GM13977 (cell line): ENCODE measurements at regions not wholly inside any gene's neighbourhood (a gene's known extent, or its start where the extent isn't known, plus 50 kb on each side); places are given as distances from the start of the nearest gene placed in this dataset.
"Not testable (repeated sequence)": the region's sequence is repeated elsewhere in the genome, so short reads cannot be mapped to it uniquely, and the experiment has no call there.

Source experiments
- DNase-seq: peaks from one replicate; pipeline ENCODE4 v3.0.0; 2012; ENCODE audit warnings: low spot score
- in situ Hi-C: fragments of 300-500 bp; cut with MboI; formaldehyde crosslinking; loops from one replicate; pipeline ENCODE4 v1.12.0; 2022; ENCODE audit warnings: low sequenced_read_pairs, low pct_unique_long_range_greater_than_20kb, mixed read lengths, inconsistent platforms; ENCODE audit not compliant: unreplicated experiment
- TF ChIP-seq, protein P1 (sequence below): IDR thresholded peaks from 2 replicates; pipeline ENCODE4 v1.5.1; 2012; ENCODE audit warnings: mild to moderate bottlenecking, control low read depth; ENCODE audit not compliant: insufficient read depth; ENCODE audit errors: extremely low read depth, missing control alignments

DNA sequence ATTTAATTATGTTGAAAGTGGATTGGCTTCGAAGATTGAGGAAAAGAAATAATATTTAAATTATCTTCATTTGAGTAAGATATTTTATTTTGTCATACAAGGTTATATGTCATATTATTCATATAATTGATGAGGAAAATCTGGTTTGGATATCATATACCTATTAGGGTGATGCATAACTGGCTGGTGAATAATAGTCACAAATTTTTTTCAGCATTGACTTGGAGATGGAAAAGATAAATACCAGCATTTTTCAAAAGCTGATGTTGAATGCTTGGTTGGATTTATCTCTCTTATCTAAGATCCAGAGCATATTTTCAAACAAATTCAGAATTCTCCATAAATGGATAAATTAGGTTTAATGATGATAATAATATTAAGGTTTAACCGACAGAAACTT is 93.5 kb upstream of the SLIT2 start:
- no peak for DNase-seq
- in situ Hi-C loops, result no loop called here
- TF ChIP-seq, protein P1, sequence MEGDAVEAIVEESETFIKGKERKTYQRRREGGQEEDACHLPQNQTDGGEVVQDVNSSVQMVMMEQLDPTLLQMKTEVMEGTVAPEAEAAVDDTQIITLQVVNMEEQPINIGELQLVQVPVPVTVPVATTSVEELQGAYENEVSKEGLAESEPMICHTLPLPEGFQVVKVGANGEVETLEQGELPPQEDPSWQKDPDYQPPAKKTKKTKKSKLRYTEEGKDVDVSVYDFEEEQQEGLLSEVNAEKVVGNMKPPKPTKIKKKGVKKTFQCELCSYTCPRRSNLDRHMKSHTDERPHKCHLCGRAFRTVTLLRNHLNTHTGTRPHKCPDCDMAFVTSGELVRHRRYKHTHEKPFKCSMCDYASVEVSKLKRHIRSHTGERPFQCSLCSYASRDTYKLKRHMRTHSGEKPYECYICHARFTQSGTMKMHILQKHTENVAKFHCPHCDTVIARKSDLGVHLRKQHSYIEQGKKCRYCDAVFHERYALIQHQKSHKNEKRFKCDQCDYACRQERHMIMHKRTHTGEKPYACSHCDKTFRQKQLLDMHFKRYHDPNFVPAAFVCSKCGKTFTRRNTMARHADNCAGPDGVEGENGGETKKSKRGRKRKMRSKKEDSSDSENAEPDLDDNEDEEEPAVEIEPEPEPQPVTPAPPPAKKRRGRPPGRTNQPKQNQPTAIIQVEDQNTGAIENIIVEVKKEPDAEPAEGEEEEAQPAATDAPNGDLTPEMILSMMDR, result no peak

DNA sequence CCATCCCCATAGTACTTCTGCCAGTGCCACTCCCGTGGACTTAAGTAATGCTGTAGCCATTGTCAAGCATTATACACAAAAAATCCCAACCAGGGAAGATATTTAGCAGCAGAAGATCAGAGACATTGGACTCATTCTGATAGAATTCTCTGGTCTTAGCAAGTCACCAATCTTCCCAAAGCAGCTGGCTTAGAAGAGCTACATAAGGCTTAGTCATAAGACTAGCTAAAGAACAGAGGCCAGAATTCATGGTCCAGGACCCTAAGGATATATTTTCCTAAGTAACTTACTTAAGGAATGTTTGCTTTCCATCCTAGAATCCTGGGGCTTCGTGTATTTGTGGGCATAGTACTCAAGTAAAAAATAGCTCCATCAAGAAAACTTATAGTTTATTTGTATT is 100.3 kb upstream of the SLIT2 start:
- TF ChIP-seq, protein P1, result no peak
- no peak for DNase-seq
- in situ Hi-C loops, result no loop called here

DNA sequence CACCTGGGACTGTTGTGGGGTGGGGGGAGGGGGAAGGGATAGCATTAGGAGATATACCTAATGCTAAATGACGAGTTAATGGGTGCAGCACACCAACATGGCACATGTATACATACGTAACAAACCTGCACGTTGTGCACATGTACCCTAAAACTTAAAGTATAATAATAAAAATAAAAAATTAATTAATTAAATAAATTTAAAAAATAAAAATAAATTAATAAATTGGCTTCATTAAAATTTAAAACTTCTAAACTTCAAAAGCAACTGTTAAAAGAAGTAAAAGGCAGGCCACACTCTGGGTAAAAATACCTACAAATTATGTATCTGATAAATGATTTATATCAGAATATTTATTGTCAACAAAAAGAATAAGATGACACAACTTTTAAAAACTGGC is 102.6 kb upstream of the SLIT2 start:
- in situ Hi-C loops, DNase-seq: not testable (repeated sequence)

DNA sequence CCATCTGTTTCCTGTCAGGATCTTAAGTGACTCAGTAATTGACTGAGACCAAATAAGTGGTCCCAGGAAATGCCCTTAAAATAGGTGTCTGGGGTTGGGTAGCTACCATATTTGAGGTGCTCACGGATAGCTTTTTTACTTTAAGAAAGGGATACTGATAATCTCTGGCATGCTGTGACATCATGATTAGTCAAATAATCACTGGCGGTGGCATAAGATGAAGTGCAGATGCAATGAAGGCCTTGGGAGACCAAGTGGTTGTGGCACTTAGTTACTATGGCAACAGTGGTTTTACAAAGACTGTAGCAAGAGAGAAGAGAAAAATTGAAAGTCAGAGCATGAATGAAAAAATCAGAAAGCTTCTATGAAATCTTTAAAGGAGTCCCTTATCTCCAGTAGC is 114.5 kb upstream of the SLIT2 start:
- TF ChIP-seq, protein P1, result no peak
- in situ Hi-C loops, result no loop called here
- no peak for DNase-seq

DNA sequence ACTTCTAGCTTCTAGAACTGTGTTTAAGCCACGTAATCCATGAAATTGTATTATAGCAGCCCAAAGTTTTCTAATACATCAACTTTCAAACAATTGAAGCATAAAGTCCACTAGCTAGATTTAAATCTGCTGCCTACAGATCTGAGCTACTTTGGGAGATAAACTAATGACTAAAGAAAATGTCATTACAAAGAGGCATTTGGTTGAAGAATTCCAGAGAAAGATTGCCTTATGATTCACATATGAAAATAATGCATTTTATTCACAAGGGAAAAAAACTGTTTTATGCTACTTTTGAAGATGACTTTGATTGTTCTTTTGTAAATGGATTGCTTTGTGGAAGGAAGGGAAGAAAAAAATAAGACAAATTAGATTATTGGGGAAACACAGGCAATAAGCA is 124.1 kb upstream of the SLIT2 start:
- in situ Hi-C loops, result no loop called here
- DNase-seq, result no peak
- TF ChIP-seq, protein P1, result no peak

DNA sequence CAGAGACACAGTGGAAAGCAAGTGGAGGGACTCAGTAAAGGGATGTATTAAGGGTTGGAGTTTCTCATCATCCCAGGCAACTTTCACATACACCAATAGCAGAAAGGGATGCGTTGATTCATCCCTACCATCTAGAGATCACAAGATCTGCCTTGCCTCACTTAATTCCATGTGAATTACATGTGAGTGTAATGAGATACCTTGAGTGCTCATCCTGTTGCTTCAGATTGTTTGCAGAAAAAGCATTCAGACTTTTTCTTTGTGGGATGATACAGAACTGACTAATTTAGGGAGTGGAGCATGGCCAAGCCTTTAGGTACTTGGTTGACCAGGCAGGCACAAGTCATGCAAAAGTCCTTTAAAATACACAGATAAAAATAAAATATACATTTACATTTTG is 124.8 kb upstream of the SLIT2 start:
- no peak for DNase-seq
- in situ Hi-C loops, result no loop called here
- TF ChIP-seq, protein P1, result no peak

DNA sequence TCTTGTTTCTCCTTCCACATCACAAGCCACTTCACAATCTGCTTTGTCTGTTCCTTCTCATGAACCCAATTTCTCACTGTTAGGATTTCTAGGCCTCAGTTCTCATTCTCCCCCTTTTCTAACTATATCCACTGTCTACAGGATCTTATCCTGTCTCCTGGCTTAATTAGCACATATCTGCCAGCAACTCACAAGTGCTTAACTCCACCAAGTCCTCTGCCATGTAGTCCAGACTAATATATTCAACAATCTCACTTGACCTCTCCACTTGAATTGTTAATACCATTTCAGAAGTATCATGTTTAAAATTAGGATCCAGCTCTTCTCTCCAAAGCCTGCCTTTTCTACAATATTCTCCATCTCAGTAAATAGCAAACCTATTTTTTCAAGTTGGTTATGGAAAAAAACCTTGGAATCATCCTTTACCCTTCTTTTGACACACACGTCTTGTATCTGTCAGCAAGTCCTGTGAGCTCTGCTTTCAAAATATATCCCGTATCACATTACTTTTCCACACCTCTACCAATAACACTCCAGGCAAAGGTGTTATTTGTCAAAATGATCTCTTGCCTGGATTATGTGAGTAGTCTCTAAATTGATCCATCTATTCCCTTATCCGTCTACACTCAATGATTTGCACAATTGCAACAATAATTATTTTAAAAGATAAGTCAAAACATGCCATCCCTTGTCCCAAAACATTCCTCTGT is 127.2 kb upstream of the SLIT2 start:
- in situ Hi-C loops, result no loop called here
- no peak for DNase-seq
- TF ChIP-seq, protein P1, result no peak
